HEK293 (cell line): ENCODE measurements at regions not wholly inside any gene's neighbourhood (a gene's known extent, or its start where the extent isn't known, plus 50 kb on each side); places are given as distances from the start of the nearest gene placed in this dataset.

Experiments
- CTCF ChIA-PET: fragments of 350-600 bp; formaldehyde crosslinking; extraction: SDS; loops from one replicate; lab custom pipeline; 2021; ENCODE audit warnings: antibody characterized with exemption; lab: Yijun Ruan, JAX
- POLR2A ChIA-PET: fragments of 300-600 bp; formaldehyde crosslinking; extraction: SDS; loops from one replicate; lab custom pipeline; 2020; ENCODE audit warnings: antibody characterized with exemption, inconsistent platforms; lab: Yijun Ruan, JAX
- H3K27ac ChIP-seq: fragments of 200-500 bp; sonication (Bioruptor generic); 2 replicates; pipeline ENCODE4 v1.5.1; 2014; ENCODE audit warnings: low read depth, low read length, control low read depth, inconsistent platforms; ENCODE audit errors: extremely low read depth
- H3K36me3 ChIP-seq, 2 experiments: fragments of 200-500 bp in 1 of 2; sonication (Bioruptor generic) in 1 of 2; 1 replicate in 1 of 2; 2 replicates in 1 of 2; pipeline ENCODE4 v1.5.1; 2014 to 2017; ENCODE audit warnings: inconsistent platforms in 2 of 2, low read length in 2 of 2; ENCODE audit not compliant: control insufficient read depth in 2 of 2, insufficient read depth in 1 of 2
- H3K4me1 ChIP-seq: fragments of 200-500 bp; sonication (Bioruptor generic); 2 replicates; pipeline ENCODE4 v1.5.1; 2014; ENCODE audit warnings: mild to moderate bottlenecking, low read length, inconsistent platforms; ENCODE audit not compliant: control insufficient read depth, insufficient read depth
- H3K4me3 ChIP-seq: 2 replicates; pipeline ENCODE4 v1.5.1; 2011; ENCODE audit warnings: low read depth, mild to moderate bottlenecking, control low read depth, low read length, moderate library complexity
- H3K9me3 ChIP-seq: fragments of 200-500 bp; sonication (Bioruptor generic); 2 replicates; pipeline ENCODE4 v1.5.1; 2014; ENCODE audit warnings: low read depth, low read length, inconsistent platforms; ENCODE audit not compliant: control insufficient read depth, insufficient read depth
- GLIS1 ChIP-seq: fragments of 450-650 bp; formaldehyde crosslinking; IDR thresholded peaks from 2 replicates; pipeline ENCODE4 v1.5.1; 2016; ENCODE audit warnings: missing biosample characterization, missing genetic modification characterization
- HOXD13 ChIP-seq: sonication (generic); formaldehyde crosslinking; IDR thresholded peaks from 2 replicates; pipeline ENCODE4 v1.8.0; 2022; ENCODE audit warnings: missing genetic modification reagents, borderline replicate concordance
- MEIS1 ChIP-seq: sonication (generic); formaldehyde crosslinking; IDR thresholded peaks from 2 replicates; pipeline ENCODE4 v1.8.1; 2022; ENCODE audit warnings: missing genetic modification reagents, mild to moderate bottlenecking, borderline replicate concordance
- MYNN ChIP-seq: fragments of 450-650 bp; formaldehyde crosslinking; IDR thresholded peaks from 2 replicates; pipeline ENCODE4 v1.5.1; 2016; ENCODE audit warnings: missing biosample characterization, missing genetic modification characterization, borderline replicate concordance
- PRDM1 ChIP-seq: fragments of 450-650 bp; formaldehyde crosslinking; IDR thresholded peaks from 2 replicates; pipeline ENCODE4; 2016; ENCODE audit warnings: missing biosample characterization, missing genetic modification characterization
- ZBTB1 ChIP-seq: fragments of 450-650 bp; formaldehyde crosslinking; IDR thresholded peaks from 2 replicates; pipeline ENCODE4 v1.5.1; 2016; ENCODE audit warnings: missing biosample characterization, missing genetic modification characterization
- ZBTB7A ChIP-seq: fragments of 450-650 bp; formaldehyde crosslinking; IDR thresholded peaks from 2 replicates; pipeline ENCODE4 v1.5.1; 2016; ENCODE audit warnings: low read depth, missing biosample characterization, missing genetic modification characterization
- ZNF112 ChIP-seq: fragments of 450-650 bp; formaldehyde crosslinking; IDR thresholded peaks from 2 replicates; pipeline ENCODE4 v1.5.0; 2017; ENCODE audit warnings: missing biosample characterization, missing genetic modification characterization
- ZNF132 ChIP-seq: fragments of 450-650 bp; formaldehyde crosslinking; IDR thresholded peaks from 2 replicates; pipeline ENCODE4 v1.5.1; 2017; ENCODE audit warnings: missing biosample characterization, missing genetic modification characterization, borderline replicate concordance
- ZNF169 ChIP-seq: fragments of 450-650 bp; formaldehyde crosslinking; IDR thresholded peaks from 2 replicates; pipeline ENCODE4 v1.5.1; 2016; ENCODE audit warnings: missing biosample characterization, missing genetic modification characterization
- ZNF211 ChIP-seq: fragments of 450-650 bp; formaldehyde crosslinking; IDR thresholded peaks from 2 replicates; pipeline ENCODE4 v1.5.1; 2016; ENCODE audit warnings: low read depth, missing biosample characterization, missing genetic modification characterization
- ZNF23 ChIP-seq: fragments of 450-650 bp; formaldehyde crosslinking; IDR thresholded peaks from 2 replicates; pipeline ENCODE4 v1.5.1; 2016; ENCODE audit warnings: missing biosample characterization, missing genetic modification characterization, borderline replicate concordance
- ZNF391 ChIP-seq: fragments of 450-650 bp; formaldehyde crosslinking; IDR thresholded peaks from 2 replicates; pipeline ENCODE4 v1.5.1; 2016; ENCODE audit warnings: low read depth, missing biosample characterization, missing genetic modification characterization, borderline replicate concordance
- ZNF404 ChIP-seq: fragments of 450-650 bp; formaldehyde crosslinking; IDR thresholded peaks from 2 replicates; pipeline ENCODE4 v1.5.1; 2017; ENCODE audit warnings: missing biosample characterization, missing genetic modification characterization
- ZNF521 ChIP-seq: fragments of 450-650 bp; formaldehyde crosslinking; IDR thresholded peaks from 2 replicates; pipeline ENCODE4 v1.5.1; 2017; ENCODE audit warnings: missing biosample characterization, mild to moderate bottlenecking, missing genetic modification characterization
- ZNF571 ChIP-seq: fragments of 450-650 bp; formaldehyde crosslinking; IDR thresholded peaks from 2 replicates; pipeline ENCODE4 v1.5.0; 2017; ENCODE audit warnings: missing biosample characterization, missing genetic modification characterization
- ZNF624 ChIP-seq: fragments of 450-650 bp; formaldehyde crosslinking; IDR thresholded peaks from 2 replicates; pipeline ENCODE4 v1.5.1; 2017; ENCODE audit warnings: missing biosample characterization, missing genetic modification characterization
- ZNF791 ChIP-seq: fragments of 450-650 bp; formaldehyde crosslinking; IDR thresholded peaks from 2 replicates; pipeline ENCODE4 v1.5.1; 2016; ENCODE audit warnings: missing biosample characterization, missing genetic modification characterization
- ZNF837 ChIP-seq: fragments of 450-650 bp; formaldehyde crosslinking; IDR thresholded peaks from 2 replicates; pipeline ENCODE4 v1.5.1; 2016; ENCODE audit warnings: missing biosample characterization, missing genetic modification characterization
- TF ChIP-seq, protein P1 (sequence below): fragments of 450-650 bp; formaldehyde crosslinking; IDR thresholded peaks from 2 replicates; pipeline ENCODE4 v1.5.1; 2016; ENCODE audit warnings: missing biosample characterization, missing genetic modification characterization
- TF ChIP-seq, protein P2 (sequence below): fragments of 450-650 bp; formaldehyde crosslinking; IDR thresholded peaks from 2 replicates; pipeline ENCODE4 v1.5.1; 2016; ENCODE audit warnings: missing biosample characterization, missing genetic modification characterization, low read depth
- TF ChIP-seq, protein P3 (sequence below): fragments of 450-650 bp; formaldehyde crosslinking; optimal IDR thresholded peaks from 2 replicates; pipeline ENCODE3; 2016; ENCODE audit warnings: missing biosample characterization, mild to moderate bottlenecking, missing genetic modification characterization
- TF ChIP-seq, protein P4 (sequence below): fragments of 450-650 bp; formaldehyde crosslinking; IDR thresholded peaks from 2 replicates; pipeline ENCODE4 v1.5.1; 2016; ENCODE audit warnings: missing biosample characterization, missing genetic modification characterization
- TF ChIP-seq, protein P5 (sequence below): fragments of 450-650 bp; formaldehyde crosslinking; IDR thresholded peaks from 2 replicates; pipeline ENCODE4 v1.5.1; 2017; ENCODE audit warnings: missing biosample characterization, missing genetic modification characterization

DNA sequence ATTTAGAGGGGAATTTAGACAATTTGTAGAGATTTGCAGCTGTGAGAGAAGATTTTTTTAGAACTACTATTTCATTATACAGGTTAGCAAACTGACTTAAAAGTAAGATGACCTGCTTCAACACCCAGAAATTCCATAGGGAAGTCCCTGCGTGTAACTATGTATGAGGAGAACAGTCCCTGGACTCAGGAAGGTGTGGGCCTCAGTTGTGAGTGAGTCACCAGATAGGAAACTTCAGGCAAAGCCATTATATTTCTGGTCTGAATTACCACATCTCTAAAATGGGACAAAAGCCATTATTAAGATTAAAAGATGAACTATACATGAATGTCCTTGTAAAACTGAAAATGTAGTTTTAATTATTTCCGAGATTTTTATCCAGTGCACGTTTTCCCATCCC is 488.3 kb upstream of the GOLIM4 start (continued):
- TF ChIP-seq, protein P1, sequence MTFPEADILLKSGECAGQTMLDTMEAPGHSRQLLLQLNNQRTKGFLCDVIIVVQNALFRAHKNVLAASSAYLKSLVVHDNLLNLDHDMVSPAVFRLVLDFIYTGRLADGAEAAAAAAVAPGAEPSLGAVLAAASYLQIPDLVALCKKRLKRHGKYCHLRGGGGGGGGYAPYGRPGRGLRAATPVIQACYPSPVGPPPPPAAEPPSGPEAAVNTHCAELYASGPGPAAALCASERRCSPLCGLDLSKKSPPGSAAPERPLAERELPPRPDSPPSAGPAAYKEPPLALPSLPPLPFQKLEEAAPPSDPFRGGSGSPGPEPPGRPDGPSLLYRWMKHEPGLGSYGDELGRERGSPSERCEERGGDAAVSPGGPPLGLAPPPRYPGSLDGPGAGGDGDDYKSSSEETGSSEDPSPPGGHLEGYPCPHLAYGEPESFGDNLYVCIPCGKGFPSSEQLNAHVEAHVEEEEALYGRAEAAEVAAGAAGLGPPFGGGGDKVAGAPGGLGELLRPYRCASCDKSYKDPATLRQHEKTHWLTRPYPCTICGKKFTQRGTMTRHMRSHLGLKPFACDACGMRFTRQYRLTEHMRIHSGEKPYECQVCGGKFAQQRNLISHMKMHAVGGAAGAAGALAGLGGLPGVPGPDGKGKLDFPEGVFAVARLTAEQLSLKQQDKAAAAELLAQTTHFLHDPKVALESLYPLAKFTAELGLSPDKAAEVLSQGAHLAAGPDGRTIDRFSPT (tag by site-specific recombination), result no peak
- no peak for TF ChIP-seq ZNF112 (tag by site-specific recombination)

DNA sequence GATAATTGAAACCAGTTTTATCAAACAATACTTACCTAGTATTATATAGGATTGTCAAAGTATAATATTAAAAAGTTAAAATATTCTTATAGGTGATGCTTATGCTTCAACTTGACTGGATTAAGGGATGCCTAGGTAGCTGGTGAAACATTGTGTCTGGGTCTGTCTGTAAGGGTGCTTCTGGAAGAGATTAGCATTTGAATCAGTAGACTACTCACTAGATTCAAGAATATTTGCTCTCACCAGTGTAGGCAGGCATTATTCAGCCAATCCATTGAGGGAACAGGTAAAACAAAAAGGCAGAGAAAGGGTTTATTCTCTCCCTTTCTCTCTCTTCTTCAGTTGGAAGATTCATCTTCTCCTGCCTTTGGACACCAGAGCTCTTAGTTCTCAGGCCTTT is 486.8 kb upstream of the GOLIM4 start:
- ChIA-PET POLR2A (no interaction called here), CTCF (interaction anchor here (0.6 kb wide), 1 partner anchor 867 kb away, joined by 3 read pairs; no protein-coding TSS in a partner anchor)
- Histone ChIP-seq H3K36me3 (no peaks in the 10 kb centered on the region), H3K4me3 (no peak overlapping the region), H3K4me1 (no peaks in the 10 kb centered on the region), H3K27ac (no peak overlapping the region), H3K9me3 (no peaks in the 10 kb centered on the region)
- TF ChIP-seq, protein P2, sequence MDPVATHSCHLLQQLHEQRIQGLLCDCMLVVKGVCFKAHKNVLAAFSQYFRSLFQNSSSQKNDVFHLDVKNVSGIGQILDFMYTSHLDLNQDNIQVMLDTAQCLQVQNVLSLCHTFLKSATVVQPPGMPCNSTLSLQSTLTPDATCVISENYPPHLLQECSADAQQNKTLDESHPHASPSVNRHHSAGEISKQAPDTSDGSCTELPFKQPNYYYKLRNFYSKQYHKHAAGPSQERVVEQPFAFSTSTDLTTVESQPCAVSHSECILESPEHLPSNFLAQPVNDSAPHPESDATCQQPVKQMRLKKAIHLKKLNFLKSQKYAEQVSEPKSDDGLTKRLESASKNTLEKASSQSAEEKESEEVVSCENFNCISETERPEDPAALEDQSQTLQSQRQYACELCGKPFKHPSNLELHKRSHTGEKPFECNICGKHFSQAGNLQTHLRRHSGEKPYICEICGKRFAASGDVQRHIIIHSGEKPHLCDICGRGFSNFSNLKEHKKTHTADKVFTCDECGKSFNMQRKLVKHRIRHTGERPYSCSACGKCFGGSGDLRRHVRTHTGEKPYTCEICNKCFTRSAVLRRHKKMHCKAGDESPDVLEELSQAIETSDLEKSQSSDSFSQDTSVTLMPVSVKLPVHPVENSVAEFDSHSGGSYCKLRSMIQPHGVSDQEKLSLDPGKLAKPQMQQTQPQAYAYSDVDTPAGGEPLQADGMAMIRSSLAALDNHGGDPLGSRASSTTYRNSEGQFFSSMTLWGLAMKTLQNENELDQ, result no peak
- TF ChIP-seq ZNF404 (tag by site-specific recombination) (no peak), ZNF791 (no peak), ZNF211 (tag by site-specific recombination) (no peak), ZNF624 (tag by site-specific recombination) (no peak), ZNF391 (tag by site-specific recombination) (no peak), MEIS1 (CRISPR knock-in tag) (no peak), PRDM1 (tag by site-specific recombination) (no peak), ZNF23 (tag by site-specific recombination) (no peak), ZBTB7A (tag by site-specific recombination) (no peak)
- TF ChIP-seq, protein P3, sequence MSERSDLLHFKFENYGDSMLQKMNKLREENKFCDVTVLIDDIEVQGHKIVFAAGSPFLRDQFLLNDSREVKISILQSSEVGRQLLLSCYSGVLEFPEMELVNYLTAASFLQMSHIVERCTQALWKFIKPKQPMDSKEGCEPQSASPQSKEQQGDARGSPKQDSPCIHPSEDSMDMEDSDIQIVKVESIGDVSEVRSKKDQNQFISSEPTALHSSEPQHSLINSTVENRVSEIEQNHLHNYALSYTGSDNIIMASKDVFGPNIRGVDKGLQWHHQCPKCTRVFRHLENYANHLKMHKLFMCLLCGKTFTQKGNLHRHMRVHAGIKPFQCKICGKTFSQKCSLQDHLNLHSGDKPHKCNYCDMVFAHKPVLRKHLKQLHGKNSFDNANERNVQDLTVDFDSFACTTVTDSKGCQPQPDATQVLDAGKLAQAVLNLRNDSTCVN (tag by site-specific recombination), result no peak
- TF ChIP-seq, protein P4, sequence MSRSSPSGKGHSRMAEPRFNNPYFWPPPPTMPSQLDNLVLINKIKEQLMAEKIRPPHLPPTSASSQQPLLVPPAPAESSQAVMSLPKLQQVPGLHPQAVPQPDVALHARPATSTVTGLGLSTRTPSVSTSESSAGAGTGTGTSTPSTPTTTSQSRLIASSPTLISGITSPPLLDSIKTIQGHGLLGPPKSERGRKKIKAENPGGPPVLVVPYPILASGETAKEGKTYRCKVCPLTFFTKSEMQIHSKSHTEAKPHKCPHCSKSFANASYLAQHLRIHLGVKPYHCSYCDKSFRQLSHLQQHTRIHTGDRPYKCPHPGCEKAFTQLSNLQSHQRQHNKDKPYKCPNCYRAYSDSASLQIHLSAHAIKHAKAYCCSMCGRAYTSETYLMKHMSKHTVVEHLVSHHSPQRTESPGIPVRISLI (tag by site-specific recombination), result no peak
- TF ChIP-seq, protein P1 (tag by site-specific recombination), result no peak

DNA sequence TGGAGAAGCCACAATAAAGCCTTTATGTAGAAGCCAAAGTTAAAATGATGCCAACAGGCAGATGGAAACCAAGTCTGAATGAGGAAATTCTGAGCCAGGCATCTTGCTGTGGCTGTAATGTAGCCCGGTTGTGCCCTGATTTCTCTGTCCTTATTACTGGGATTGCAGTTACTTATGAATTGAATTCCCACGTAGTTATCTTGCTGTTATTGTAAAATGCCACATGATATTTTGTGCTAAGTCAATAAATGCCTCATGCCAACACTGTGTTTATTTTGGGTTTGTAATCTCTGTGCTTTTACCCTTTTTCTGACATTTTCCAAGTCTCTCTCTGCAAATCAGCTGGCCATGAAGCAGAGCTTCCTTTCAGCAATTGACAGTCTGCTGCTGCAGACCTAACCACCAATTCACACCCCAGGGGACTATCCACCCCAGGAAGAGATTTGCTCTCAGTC is 486.1 kb upstream of the GOLIM4 start:
- CTCF ChIA-PET, result no interaction called here
- POLR2A ChIA-PET, result no interaction called here
- Histone ChIP-seq H3K27ac (no peak overlapping the region), H3K4me3 (no peak overlapping the region), H3K4me1 (no peaks in the 10 kb centered on the region), H3K9me3 (no peaks in the 10 kb centered on the region), H3K36me3 (no peaks in the 10 kb centered on the region)
- no peak for TF ChIP-seq GLIS1 (tag by site-specific recombination)
- TF ChIP-seq MYNN (tag by site-specific recombination), result no peak
- TF ChIP-seq ZNF837 (tag by site-specific recombination), result no peak
- TF ChIP-seq ZBTB1 (tag by site-specific recombination), result no peak
- TF ChIP-seq, protein P5, sequence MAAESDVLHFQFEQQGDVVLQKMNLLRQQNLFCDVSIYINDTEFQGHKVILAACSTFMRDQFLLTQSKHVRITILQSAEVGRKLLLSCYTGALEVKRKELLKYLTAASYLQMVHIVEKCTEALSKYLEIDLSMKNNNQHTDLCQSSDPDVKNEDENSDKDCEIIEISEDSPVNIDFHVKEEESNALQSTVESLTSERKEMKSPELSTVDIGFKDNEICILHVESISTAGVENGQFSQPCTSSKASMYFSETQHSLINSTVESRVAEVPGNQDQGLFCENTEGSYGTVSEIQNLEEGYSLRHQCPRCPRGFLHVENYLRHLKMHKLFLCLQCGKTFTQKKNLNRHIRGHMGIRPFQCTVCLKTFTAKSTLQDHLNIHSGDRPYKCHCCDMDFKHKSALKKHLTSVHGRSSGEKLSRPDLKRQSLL (tag by site-specific recombination), result no peak
- no peak for TF ChIP-seq ZNF391 (tag by site-specific recombination)
- no peak for TF ChIP-seq ZNF169
- no peak for TF ChIP-seq ZNF132 (tag by site-specific recombination)
- no peak for TF ChIP-seq ZNF521
- no peak for TF ChIP-seq ZNF571 (tag by site-specific recombination)
- no peak for TF ChIP-seq HOXD13 (CRISPR knock-in tag)
